ENCODE measurements at regions not wholly inside any gene's neighbourhood (a gene's known extent, or its start where the extent isn't known, plus 50 kb on each side); places are given as distances from the start of the nearest gene placed in this dataset.

GRCh38 chrX:95585321-95585720, 1099.3 kb upstream of the DIAPH2 start:
- no peak for DNase-seq (ENCODE audit: low spot score)

GRCh38 chrX:95612350-95612749, 1072.3 kb upstream of the DIAPH2 start:
- DNase-seq (ENCODE audit: low spot score), result no peak

GRCh38 chrX:95622200-95622599, 1062.4 kb upstream of the DIAPH2 start:
- no peak for DNase-seq (ENCODE audit: low spot score)

GRCh38 chrX:95626748-95627147, 1057.9 kb upstream of the DIAPH2 start:
- DNase-seq (ENCODE audit: low spot score), result no peak

GRCh38 chrX:95628796-95629195, 1055.8 kb upstream of the DIAPH2 start:
- no peak for DNase-seq (ENCODE audit: low spot score)

- DNase-seq (ENCODE audit: low spot score), result no peak
Observed at GRCh38 chrX:95629737-95630136, 1054.9 kb upstream of the DIAPH2 start.

GRCh38 chrX:95640226-95640625, 1044.4 kb upstream of the DIAPH2 start:
- no peak for DNase-seq (ENCODE audit: low spot score)

GRCh38 chrX:95645738-95646137, 1038.9 kb upstream of the DIAPH2 start:
- no peak for DNase-seq (ENCODE audit: low spot score)

GRCh38 chrX:95662200-95662599, 1022.4 kb upstream of the DIAPH2 start:
- DNase-seq (ENCODE audit: low spot score), result no peak

GRCh38 chrX:95666056-95666455, 1018.6 kb upstream of the DIAPH2 start:
- DNase-seq (ENCODE audit: low spot score), result no peak

GRCh38 chrX:95675011-95675410, 1009.6 kb upstream of the DIAPH2 start:
- no peak for DNase-seq (ENCODE audit: low spot score)

GRCh38 chrX:95675794-95676193, 1008.8 kb upstream of the DIAPH2 start:
- no peak for DNase-seq (ENCODE audit: low spot score)

GRCh38 chrX:95678679-95679078, 1006.0 kb upstream of the DIAPH2 start:
- DNase-seq (ENCODE audit: low spot score), result no peak

GRCh38 chrX:95693365-95693764, 991.3 kb upstream of the DIAPH2 start:
- no peak for DNase-seq (ENCODE audit: low spot score)

GRCh38 chrX:95703696-95704095, 980.9 kb upstream of the DIAPH2 start:
- no peak for DNase-seq (ENCODE audit: low spot score)

GRCh38 chrX:95716841-95717240, 967.8 kb upstream of the DIAPH2 start:
- DNase-seq (ENCODE audit: low spot score), result no peak

GRCh38 chrX:95718746-95719145, 965.9 kb upstream of the DIAPH2 start:
- DNase-seq (ENCODE audit: low spot score), result no peak

GRCh38 chrX:95721011-95721410, 963.6 kb upstream of the DIAPH2 start:
- no peak for DNase-seq (ENCODE audit: low spot score)

- DNase-seq (ENCODE audit: low spot score), result peak; percentile 54
Observed at GRCh38 chrX:95728446-95728845, 956.2 kb upstream of the DIAPH2 start.

- DNase-seq (ENCODE audit: low spot score), result no peak
Observed at GRCh38 chrX:95729401-95729800, 955.2 kb upstream of the DIAPH2 start.

- no peak for DNase-seq (ENCODE audit: low spot score)
Observed at GRCh38 chrX:95733426-95733825, 951.2 kb upstream of the DIAPH2 start.

GRCh38 chrX:95754411-95754810, 930.2 kb upstream of the DIAPH2 start:
- no peak for DNase-seq (ENCODE audit: low spot score)

GRCh38 chrX:95760356-95760755, 924.3 kb upstream of the DIAPH2 start:
- DNase-seq (ENCODE audit: low spot score), result no peak

- DNase-seq (ENCODE audit: low spot score), result no peak
Observed at GRCh38 chrX:95762716-95763115, 921.9 kb upstream of the DIAPH2 start.

- peak; percentile 52 for DNase-seq (ENCODE audit: low spot score)
Observed at GRCh38 chrX:95764972-95765451, 919.6 kb upstream of the DIAPH2 start.

All from ecto neural progenitor cell (in vitro differentiated cells).